NCI-H748 treated with DMSO at 0.1 percent for 48 hours (cell line): ENCODE measurements at regions not wholly inside any gene's neighbourhood (a gene's known extent, or its start where the extent isn't known, plus 50 kb on each side); places are given as distances from the start of the nearest gene placed in this dataset.
"Not testable (repeated sequence)": the region's sequence is repeated elsewhere in the genome, so short reads cannot be mapped to it uniquely, and the experiment has no call there.

Experiments used
- DNase-seq: peaks from one replicate; lab custom pipeline; 2025; lab: John Stamatoyannopoulos, UW

GRCh38 chr5:165407352-165407751, 1901.9 kb downstream of the MAT2B start:
- DNase-seq: no peak

GRCh38 chr5:165410476-165410875, 1905.1 kb downstream of the MAT2B start:
- DNase-seq: no peak

DNA sequence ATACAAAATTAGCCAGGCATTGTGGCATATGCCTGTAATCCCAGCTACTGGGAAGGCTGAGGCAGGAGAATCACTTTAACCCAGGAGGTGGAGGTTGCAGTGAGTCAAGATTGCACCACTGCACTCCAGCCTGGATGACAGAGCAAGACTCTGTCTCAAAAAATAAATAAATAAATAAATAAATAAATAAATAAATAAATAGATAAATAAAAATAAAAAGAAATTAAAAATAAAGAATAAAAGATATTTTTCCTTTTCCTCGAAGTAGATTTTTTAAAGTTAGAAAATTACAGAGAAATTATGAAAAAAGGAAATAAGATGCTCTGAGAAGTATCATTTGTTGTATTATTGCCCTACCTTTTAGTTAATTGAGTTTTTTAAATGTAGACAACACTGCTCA, 1906.1 kb downstream of the MAT2B start:
- not testable (repeated sequence) for DNase-seq

DNA sequence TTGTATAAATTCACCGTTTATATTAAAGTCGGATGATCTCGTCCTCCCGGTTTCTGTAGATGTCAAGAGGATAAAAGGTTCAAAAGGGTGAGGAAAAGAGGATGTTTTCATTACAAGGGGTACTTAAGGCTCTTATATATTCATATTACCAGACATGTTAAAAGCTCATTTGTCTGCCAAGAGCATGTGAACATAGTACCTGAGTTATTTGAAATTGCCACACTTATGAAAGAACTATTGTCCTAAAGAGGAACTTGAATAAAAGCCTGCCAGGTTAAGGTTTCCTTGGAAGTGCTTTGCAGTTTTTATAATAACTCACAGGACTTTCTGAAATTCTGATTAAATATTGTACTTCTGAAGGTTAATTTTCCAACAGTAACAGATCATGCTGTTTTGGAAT, 1915.1 kb downstream of the MAT2B start:
- no peak for DNase-seq

- DNase-seq: no peak
These were observed 1918.4 kb downstream of the MAT2B start for GRCh38 chr5:165423697-165424299.

DNA sequence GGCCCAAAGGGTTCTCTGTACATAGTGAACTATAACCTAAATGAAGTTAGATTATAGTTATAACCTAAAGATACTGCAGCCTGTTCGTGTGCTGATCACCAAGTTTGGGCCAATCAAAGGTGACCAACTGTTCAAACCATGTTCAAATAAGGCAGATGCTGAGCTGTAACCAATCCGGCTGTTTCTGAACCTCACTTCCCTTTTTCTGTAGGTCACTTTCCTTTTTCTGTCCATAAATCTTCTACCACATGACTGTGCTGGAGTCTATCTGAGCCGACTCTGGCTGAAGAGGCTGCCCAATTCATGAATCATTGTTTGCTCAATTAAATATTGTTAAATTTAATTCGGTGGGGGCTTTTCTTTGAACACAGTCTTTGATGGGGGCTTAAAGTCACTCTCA, 1920.2 kb downstream of the MAT2B start:
- DNase-seq: no peak

DNA sequence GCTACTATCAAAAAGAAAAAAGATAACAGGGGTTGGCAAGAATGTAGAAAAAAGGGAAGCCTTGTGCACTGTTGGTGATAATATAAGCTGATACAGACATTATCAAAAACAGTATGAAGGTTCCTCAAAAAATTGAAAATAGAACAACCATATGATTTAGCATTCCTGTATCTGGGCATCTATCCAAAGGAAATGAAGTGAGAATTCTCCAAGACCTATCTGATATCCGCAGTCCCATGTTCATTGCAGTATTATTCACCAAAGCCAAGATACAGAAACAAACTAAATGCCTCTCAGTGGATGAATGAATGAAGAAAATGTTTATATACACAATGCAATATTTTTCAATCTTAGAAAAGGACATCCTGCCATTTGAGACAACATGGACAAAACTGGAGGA, 1943.3 kb downstream of the MAT2B start:
- no peak for DNase-seq

DNA sequence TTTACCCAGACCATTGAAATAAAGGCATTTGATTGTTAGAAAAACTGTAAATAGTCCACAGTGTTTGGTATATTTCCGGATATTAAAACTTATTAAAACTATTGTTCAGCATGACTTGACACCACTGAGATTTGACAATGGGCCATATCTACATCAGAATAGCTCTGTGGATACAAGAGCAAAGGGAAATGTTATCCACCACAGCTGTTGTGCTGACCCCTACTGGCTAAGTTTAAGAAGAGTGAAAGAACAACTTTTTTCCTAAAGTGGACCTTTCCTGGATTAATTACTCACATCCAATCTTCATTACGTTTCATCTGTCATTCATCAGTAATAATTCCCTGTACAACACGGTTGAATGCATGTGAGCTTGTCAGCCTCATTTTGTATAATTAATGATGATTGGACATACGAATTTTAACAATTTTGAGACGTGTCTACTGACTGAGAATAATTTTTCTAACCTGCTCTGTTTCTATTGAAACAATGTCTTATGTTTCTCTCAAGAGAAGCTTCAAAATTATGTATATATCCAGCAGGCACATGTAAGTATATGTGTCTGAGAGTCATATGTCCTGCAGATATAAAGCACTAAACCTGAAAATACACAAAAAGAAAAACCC, 1952.6 kb downstream of the MAT2B start:
- no peak for DNase-seq

DNA sequence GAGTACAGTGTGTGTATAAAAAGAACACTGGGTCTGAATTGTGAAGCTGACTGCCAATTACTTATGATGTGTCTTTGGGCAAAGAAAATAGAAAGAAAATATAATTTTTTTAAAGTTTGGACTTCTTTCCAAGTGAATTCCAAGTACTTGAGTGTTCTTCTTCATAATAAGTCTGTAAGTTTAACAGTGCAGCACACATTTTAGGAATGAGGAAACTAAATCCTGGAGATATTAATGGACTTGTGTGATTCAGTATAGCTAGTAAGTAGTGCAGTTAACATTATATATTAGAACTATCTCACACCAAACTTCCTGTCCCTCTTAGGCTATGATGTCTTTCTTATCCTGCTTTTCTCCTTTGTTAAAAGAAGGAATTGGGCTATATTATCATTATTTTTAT, 1953.8 kb downstream of the MAT2B start:
- no peak for DNase-seq

- DNase-seq: no peak
These were observed 1955.5 kb downstream of the MAT2B start for GRCh38 chr5:165460911-165461310.

- DNase-seq: no peak
These were observed 1972.1 kb downstream of the MAT2B start for GRCh38 chr5:165477546-165477945.

GRCh38 chr5:165495829-165496380, 1990.5 kb downstream of the MAT2B start:
- no peak for DNase-seq

- no peak for DNase-seq
These were observed 1992.3 kb downstream of the MAT2B start for GRCh38 chr5:165497707-165498106.

DNA sequence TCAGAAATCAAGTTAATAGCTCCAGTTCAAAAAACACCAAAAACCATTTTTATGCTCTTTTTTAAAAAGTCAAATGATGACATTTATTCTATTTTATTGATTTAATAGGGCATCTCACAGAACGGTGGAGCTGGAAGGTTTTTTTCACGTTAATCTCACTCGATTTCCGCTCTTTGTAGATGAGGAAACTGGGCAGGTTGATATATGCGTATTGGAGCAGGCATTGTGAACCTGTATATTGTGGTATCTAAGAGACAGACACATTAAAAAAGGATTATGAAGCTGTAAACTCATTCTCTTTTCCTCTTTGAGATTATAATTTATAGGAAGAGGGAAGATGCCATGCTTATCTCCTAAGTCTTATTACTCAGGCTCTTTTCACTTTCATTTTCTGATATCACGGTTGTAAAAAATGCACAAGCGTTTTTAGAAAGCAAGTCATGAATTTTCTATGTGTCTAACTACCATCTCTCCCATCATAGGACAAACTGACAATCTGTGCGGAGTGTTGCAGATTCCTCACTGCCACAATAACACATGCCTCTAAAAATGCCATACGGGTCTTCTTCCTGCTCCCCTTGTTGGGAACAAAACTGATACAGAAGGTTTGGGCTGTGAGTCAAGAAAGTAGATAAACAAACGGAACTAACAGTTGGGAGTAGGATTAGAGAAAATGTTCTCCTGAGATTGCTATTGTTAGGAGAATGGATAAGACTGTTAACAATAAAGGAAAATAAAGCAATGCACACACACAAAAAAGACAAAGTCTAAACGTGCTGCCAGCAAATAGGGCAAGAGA, 1997.7 kb downstream of the MAT2B start:
- DNase-seq: no peak

DNA sequence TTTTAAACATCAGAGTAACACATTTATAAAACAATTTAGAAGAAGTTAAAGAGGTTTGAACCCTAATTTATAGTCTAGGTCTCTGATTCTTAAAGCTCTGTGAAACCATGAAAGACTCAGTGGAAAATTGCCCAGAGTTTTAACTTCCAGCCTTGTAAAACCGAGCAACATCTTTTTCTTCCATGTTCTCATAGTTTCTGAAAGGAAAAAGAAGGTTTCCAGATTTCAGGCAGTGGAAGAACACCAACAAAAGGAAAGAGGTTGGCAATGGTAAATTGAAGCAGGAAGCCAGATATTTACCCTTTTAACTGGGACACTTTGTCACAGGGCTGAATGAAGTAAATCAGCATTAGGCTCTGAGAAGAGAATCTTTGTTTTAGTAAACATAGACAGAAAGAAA, 1999.3 kb downstream of the MAT2B start:
- DNase-seq: no peak

- DNase-seq: no peak
These were observed 2002.9 kb downstream of the MAT2B start for GRCh38 chr5:165508286-165508685.

DNA sequence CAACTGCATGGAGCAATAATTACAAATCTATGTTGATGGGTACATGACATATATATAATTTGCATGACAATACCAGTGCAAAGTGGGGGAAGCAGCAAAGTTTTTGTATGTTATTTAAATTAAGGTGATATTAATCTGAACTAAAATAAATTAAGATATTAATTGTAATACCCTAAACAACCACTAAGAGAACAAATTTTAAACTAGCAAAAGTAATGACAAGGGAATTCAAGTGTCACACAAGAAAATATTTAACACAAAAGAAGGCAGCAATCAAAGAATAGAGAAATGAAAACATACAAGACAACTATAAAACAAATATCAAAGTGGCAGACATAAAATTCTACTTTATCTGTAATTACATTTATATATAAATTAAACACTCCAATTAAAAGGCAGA, 2003.4 kb downstream of the MAT2B start:
- DNase-seq: no peak

DNA sequence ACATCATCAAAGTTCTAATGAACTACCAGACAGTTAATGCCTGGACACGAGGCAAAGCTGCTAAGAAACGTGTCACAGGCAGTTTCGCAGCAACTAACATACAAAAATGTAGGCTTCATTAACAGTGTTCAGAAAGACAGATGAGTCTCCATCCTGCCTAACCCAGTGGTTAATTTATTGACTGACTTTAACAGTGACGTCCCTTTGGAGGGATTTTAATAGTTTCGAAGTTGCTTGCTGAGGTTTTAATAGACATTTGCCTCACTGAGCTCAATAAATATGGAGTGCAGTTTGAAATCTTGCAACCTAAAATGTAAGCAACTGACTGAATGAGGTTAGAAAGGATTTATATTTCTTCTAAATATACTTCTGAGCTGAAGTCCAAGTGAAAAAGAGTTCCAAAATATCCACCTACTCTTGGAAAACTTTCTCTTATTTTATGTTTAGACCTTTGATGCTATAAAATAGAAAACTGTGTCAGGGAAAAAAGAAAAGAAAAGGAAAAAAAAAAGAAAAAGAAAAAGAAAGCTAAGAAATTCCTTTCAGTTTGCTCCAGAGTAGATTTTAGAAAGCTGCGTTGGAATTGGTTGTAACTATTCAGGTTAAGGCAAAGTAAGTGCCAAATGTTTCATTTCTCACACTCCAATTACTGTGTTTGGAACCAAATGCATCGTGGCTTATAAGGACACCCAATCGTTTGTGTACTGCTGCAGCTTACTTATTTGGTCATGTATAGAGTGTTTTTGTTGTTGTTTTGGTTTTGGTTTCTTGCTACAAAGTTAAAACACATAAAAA, 2016.6 kb downstream of the MAT2B start:
- DNase-seq: no peak

- DNase-seq: no peak
These were observed 2019.9 kb downstream of the MAT2B start for GRCh38 chr5:165525271-165525670.

DNA sequence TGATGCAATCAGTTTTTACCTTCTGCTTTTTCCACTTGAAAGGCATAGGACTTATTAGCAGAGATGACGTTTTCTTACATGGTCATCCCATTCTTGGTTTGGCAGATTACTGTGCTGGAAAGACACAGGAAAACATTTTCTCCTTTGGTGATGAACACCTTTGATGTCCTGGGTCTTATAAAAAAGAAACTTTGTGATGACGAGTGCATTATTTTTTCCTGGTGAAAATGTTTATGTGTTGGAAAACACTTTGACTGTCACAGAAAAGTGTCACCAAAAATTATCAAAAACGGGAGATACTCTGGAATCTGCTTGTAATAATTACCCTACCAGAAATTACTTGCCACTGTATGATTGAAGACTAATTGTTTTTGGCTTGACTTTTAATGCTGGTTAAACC, 2020.9 kb downstream of the MAT2B start:
- no peak for DNase-seq

DNA sequence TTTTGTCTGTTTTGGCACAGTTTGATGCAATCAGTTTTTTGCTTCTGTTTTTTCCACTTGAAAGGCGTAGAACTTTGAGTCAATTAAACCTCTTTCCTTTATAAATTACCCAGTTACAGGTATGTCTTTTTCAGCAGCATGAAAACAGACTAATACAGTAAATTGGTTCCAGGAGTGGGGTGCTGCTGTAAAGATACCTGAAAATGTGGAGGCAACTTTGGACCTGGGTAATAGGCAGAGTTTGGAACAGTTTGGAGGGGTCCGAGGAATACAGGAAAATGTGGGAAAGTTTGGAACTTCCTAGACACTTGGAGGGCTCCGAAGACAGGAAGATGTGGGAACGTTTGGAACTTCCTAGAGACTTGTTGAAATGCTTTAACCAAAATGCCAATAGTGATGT, 2022.2 kb downstream of the MAT2B start:
- no peak for DNase-seq

DNA sequence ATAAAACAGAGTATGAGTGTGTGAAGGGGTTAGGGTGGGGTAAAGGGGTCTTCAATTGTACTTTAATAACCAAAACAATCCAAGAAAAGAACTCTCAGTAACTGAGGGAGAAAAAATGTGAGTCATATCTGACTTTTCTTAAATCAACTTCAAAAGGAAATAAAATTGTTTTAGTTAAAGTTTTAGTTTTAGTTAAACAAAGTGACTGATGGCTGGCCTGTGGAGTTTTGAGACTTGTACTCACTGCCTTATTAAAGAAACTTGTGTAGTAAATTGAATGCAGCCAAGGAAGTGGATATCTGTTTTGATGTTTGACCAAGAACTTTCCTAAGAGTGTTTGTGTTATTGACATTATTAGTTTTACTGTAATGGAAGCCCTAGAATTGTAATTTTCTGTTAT, 2032.6 kb downstream of the MAT2B start:
- DNase-seq: no peak
